NCI-H1436 (cell line): ENCODE measurements at regions not wholly inside any gene's neighbourhood (a gene's known extent, or its start where the extent isn't known, plus 50 kb on each side); places are given as distances from the start of the nearest gene placed in this dataset.

Source experiments
- DNase-seq: peaks from one replicate; lab custom pipeline; 2025; lab: John Stamatoyannopoulos, UW

DNA sequence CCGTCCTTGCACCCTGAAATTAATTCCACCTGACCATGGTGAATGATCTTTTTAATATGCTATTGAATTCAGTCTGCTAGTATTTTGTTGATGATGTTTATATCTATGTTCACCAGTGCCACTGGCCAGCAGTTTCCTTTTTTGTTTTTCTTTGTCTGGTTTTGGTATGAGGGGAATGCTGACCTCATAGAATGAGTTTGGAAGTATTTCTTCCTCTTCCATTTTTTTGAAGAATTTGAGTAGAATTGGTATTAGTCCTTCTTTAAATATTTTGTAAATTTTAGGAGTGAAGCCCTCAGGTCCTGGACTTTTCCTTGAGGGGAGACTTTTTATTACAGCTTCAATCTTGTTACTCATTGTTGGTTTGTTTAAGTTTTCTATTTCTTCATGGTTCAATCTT, 231.6 kb downstream of the MRPL39 start:
- no peak for DNase-seq

DNA sequence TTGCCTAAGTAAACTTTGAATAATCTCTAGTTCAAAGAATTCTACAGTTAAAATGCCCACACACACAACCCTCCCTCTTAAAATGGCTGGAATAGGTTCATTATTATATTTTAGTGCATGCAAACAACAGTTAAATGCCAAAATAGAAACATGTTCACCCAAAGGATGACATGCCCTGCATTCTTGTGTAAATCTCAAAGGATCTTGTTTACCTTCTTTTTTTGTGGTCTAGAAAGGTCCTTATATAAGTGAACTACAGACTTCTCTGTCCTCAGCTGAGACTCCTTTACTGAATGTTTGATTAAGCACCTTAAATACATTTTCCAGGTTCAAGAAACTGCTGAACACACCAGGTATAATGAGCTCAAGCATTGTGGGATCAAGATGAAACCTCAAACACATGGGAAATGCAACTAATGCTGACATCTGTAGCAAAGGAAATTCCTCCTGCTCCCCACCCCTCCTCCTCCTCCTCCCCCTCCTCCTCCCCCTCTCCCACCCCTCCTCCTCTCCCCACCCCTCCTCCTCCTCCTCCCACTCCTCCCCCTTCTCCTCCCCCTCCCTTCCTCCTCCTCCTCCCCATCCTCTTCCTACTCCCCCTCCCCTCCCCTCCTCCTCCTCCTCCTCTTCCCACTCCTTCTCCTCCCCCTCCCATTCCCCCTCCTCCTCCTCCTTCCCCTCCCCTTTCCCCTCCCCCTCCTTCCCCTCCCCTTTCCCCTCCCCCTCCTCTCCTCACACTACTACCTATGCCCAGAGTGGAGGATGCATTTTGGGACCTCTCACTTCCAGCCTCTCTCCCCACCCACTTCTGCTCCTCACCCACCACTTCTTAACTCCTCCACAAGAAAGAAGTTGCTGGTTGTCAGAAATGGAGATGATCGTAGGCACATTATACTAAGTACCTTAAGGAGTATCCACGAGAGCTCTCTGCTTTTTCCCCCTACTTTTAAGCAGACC, 233.9 kb downstream of the MRPL39 start:
- no peak for DNase-seq

DNA sequence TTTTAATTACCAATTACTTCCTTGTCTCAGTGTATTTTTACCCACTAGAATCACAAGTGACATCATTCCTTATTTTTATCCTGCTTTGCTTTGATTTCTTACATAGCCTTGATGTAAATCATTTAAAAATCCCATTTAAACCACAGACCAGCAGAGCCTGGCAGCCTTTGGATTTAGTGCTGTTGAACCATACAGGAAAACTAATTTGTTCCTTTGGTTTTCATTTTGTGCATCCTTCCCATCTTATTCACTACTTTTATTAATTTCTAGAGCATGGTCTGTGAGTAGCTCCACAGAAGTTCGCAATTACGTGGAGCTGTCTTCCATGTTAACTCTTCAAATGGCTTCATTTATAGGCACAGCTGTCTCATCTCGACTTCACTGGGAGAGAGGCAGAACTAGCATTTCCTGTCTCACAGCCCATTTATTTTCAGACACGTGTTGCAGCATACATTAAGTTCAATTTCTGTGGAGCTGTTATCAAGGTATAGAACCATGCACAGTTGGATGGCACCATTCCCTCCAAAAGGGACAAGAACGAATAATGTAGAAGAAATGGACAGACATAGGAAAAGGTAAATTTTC, 235.3 kb downstream of the MRPL39 start:
- no peak for DNase-seq

DNA sequence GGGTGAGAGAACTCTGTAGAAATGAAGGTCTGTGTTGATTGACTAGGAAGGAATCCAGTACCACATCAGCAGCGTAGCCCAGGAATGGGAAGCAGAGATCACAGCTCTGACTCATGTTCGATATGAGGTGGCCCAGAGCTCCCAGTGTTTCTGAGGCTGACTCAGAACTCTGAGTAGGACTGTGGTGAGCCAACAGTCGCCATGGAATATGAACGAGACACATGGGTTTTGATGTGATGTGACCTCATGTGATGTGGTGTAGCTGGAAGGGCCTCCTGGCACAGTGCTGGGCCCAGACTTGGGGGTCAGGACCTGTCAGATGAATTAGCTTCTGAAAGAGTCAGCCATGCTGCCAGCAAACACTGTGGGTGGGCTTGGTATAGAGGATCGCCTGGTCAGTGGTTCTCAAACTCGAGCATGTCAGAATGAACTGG, 237.0 kb downstream of the MRPL39 start:
- no peak for DNase-seq

DNA sequence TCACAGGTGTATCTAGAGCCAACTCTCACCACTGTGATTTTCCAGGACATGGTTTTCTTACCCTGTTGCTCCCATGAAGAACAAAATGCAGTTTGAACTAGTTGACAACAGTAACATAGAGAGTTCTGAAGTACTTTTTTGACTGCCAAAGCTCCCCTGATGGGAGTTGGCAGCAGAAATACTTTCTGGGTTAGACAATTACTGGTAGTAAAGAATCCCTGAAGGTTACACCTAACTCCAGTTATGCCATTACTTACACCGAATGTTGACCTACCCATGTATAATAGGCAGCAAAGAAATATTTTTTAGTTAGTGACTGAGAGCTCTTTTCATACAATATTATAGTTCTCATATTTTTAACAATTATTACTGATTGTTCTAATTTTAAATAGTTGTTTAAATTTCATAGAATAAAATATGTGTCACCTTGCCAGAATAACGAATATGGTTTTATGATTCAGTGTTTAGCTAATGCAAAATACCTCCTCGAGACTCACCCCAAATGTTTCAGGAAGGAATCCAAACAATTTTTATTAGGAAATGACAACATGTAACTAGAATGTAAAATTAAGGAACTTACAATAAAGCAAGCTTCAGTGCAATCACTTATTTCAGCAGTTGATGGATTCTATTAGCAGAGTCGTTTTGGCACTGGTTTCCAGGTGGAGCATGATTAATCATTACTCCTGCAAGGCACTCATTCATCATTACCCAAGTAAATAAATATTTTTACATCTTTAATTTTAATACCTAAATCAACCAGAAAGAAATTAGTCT, 237.6 kb downstream of the MRPL39 start:
- no peak for DNase-seq

DNA sequence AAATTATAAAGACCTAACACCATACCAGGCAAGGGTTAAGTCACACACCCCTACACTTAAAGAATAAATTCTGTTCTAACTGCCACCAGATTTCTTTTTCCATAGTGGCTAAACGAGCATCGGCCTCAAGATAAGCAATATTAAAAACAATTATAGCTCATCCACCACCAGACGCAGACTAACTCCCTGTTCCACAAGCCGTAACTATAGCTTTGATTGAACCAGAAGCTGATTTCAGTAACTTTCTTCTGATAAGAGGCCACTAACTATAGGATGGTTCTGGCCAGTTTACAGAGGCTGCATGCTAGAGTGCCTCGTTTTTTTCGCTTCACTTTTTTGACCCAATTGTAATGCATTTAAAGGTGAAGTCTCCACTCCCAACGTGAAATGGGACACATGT, 238.8 kb downstream of the MRPL39 start:
- DNase-seq, result no peak

DNA sequence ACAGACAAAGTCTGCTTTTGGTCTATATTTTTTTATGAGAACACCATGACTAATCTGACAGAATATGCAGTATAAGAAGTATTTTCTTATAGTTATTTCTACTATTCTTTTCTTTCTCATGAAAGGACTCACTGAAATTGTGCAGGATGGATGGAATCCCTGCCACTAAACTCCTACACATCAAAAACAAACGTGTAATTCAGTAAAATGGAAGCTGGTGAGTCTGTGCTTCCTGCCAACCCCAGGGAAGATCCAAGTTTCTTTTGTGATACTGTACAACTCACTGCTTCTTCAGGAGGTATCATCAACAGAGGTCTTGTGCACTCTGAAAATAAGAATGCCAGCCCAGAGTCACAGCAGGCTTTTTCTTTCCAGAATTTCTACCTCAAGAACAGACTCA, 241.2 kb downstream of the MRPL39 start:
- DNase-seq, result no peak

DNA sequence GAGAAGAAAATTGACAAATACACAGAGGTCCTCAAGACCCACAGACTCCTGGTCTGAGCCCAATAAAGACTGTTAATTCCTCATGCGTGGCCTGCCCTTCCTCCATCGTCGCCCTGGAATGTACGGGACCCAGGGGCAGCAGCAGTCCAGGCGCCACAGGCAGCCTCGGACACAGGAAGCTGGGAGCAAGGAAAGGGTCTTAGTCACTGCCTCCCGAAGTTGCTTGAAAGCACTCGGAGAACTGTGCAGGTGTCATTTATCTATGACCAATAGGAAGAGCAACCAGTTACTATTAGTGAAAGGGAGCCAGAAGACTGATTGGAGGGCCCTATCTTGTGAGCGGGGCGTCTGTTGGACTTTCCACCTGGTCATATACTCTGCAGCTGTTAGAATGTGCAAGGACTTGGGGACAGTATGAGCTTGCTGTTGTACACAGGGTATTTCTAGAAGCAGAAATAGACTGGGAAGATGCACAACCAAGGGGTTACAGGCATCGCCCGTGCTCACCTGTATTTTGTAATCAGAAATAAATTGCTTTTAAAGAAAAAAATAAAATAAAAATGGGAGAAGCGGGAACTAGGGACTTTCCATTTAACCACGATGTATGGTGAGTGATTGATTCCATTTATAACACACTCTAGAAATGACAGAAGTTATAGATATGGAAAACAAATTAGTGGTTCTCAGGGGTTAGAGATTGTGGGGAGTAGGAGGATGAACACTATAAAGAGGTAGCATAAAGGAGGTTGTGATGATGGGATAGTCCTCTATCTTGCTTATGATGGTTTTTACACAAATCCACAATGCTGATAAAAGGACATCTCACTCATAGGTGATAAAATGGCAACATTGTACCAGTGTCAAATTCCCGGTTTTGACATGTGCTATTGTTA, 244.7 kb downstream of the MRPL39 start:
- no peak for DNase-seq

DNA sequence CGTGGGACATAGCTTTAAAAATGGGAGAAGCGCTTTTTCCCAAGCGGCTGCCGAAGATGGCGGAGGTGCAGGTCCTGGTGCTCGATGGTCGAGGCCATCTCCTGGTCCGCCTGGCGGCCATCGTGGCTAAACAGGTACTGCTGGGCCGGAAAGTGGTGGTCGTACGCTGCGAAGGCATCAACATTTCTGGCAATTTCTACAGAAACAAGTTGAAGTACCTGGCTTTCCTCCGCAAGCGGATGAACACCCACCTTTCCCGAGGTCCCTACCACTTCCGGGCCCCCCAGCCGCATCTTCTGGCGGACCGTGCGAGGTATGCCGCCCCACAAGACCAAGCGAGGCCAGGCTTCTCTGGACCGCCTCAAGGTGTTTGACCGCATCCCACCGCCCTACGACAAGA, 245.5 kb downstream of the MRPL39 start:
- no peak for DNase-seq

DNA sequence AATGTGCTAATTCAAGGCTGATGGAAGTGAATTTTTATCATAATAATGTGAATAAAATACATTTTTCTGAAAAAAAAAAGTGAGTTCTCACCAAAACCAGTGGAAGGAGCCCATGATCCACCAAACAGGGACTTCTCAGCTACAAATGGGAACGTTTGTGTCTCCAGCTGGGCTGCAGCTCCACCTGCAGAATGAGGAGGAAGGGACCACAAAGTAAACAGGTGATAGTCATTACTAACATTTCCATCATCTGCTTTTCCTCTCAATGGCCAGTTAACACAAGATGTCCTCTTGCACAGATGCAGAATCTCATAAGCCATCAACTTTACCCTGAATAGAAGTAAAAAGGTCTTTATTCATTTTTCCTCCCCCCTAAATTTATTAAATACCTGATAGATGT, 246.2 kb downstream of the MRPL39 start:
- DNase-seq, result no peak

DNA sequence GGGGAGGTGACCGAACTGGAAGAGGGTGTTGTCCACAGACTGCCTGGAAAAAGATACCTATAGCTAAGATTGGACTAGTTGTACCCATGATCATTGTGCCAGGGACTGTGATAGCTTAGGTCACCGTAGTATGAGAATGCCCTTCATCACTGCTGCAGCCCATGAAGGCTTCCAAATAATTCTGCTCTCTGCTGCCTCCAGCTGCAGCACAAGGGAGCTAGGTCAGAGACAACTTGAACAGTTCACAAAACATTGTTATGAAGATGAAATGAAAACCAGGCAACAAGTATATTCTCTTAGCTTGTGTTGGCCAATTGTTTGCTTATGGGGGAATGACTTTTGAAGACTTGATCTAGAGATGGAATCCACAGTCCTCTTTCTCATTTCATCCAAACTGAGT, 246.7 kb downstream of the MRPL39 start:
- no peak for DNase-seq

DNA sequence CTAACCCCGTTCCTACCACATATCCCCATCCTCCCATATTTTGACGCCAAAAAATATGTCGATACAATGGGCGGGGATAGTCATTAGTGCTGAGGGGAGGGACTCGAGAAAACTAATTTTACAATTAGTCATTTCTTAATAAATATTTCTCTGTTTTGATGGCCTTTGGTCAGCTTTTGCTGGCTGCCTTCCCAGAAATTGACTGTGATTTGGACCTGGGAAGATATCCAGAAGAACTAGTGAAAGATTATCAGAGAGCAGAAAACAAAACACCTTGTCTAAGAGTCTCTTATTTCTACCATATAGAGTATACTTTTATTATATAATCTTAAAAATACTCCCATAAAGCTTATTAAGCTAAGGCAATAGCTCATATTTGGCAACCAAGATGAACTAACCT, 247.6 kb downstream of the MRPL39 start:
- no peak for DNase-seq

DNA sequence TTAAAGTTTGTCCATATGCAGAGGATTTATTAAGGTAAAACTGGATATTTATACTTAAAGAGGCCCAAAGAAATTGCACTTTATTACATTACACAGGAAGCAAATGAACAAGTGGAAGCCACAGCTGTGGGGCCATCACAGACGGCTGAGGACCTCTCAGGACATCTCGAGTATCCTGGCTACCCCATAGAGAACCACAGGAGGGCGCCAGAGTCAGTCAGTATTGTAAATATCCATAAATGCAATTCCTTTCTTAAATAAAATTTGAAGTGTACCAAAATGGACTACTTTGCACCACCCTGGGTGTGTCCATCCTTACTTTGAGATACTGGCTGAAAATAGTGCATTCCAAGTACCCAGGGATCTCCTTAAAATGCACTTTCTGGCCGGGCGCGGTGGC, 257.2 kb downstream of the MRPL39 start:
- no peak for DNase-seq

DNA sequence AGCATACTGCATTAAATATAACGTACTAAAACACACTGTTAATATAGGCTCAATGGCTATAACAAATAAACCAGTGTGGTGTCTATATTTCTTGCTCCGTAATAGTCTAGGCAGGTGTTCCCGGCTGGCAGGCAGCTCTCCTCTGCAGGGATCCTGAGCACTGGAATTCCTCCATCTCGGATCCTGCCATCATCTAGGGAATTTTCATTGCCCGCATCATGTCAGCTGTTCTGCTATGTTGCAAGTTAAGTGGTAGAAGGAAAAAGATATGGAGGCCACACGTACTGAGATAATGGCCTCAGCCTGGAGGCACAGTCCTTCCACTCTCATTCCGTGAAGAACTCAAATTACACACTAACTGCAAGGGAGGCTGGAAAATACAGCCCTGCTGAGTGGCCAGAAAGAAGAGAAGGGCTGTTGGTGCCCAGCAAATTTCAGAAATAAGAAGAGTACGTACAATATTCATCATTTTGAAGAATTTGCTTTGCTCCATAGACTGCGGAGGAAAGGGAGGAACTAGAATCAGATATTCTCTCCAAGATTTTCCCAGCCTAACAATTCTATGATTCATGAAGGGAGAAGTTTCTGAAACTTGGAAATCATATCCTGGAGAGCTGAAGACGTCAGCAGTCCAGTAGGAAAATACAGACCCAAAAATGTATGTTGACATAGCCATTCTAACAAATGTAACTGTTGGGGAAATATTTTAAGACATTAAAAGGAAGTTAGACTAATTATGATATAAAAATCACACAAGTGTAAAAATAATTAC, 263.3 kb downstream of the MRPL39 start:
- no peak for DNase-seq

DNA sequence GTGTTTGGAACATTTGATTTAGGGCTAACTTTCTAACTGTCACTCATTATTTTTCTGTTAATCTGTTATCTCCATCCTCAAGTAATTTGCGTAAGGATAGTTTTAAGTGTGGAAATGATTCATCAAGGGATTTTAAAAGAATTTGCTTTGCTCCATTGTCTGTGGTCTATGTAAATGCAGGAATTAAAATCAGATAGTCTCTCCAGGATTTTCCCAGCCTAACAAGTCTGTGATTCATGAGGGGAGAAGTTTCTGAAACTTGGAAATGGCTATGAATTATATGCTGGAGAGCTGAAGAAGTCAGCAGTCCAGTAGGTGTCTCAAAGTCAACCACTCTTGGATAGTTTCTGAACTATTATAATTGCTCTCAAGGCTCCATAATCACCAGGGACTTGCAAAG, 264.5 kb downstream of the MRPL39 start:
- no peak for DNase-seq

DNA sequence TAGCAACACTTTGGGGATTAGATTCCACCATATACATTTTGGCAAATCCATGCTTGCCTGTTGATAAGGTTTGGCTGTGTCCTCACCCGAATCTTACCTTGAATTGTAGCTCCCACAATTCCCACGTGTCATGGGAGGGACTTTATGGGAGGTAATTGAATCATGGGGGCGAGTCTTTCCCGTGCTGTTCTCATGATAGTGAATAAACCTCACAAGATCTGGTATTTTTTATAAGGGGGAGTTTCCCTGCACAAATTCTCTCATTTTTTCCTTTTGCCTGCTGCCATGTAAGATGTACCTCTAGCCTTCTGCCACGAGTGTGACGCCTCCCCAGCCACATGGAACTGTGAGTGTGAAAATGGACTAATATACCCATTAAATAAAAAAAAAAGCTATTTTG, 265.3 kb downstream of the MRPL39 start:
- DNase-seq, result no peak

DNA sequence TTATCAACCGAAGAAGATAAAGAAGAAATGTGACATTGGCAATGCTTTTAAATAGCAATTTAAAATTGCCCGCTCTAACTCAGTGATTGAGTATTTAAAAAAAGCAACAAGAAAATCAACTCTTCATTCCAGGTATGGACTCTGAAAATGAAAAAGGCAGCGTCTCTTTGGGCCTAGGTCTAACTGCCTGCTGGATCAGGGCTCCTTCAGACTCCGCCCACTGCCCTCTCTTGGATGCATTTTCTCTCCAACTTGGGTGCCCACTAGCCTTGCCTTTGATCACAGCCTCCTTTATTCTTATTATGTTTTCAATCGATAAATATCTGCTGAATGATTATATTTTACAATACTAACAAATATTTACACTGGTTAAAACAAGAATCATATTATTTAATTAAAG, 268.9 kb downstream of the MRPL39 start:
- no peak for DNase-seq

DNA sequence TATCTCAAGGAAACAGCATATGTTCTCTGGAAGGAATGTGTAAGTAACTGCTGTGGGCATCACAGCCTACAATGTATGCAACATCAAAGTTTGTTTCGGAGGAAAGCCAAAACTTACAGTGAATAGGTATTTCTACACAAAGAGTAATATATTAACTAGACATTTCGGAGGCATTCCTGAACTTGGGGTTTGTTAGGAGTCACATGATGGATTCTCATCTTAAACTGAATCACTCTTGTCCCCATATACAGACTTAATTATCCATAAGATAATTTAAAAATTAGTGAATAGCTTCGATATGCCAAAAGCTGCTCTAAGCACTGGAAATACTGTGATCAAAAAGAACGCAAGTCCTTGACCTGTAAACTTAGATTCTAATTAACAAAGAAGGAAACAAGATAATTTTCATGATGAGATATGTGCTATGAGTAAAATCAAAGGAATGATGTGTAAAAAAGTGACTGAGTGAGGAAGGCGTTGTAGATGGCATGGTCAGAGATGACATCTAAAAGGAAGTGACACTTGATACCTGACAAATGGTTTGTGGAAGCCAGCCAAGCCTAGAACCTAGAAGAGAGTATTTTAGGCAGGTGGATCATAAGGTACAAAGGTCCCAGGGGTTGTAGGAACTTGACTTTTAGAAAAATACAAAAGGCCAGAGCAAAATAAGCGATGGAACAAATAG, 273.1 kb downstream of the MRPL39 start:
- DNase-seq, result no peak

DNA sequence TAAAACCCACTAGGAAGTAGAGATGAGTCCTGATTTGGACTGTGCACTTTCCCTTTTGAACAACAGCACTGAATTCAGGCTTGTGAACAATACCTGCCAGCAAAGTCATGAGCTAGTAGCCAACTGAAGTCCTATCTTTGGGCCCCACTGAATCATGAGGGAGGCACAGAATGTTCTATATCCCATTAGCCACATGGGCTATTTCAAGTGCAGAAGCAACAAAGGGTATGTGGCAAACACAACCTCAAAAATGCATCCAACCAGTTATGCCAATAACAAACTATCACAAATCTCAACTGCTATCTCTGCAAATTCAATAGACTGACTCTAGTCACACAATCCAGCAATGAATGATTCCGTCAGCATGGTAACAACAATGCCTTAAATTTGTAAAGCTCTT, 276.0 kb downstream of the MRPL39 start:
- no peak for DNase-seq

DNA sequence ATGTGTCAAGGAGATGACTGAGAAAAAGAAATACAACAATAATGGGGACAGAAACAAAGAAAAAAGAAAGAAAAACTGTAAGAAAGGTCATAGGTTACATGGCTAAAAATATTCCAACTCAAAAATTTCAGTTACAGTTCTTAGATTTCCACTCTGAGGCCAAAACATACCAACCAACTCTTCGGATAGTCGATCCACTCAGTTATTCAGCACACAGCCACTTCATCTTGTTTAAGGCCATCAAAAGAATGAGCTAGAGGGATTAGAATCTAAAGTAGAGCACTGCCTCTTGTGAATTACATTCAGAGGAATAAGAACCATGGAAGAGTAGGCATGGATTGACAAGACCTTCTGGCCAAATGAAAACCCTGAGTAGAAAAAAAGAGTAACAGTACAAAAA, 277.0 kb downstream of the MRPL39 start:
- no peak for DNase-seq
